GM12878 (cell line): ENCODE measurements at regions not wholly inside any gene's neighbourhood (a gene's known extent, or its start where the extent isn't known, plus 50 kb on each side); places are given as distances from the start of the nearest gene placed in this dataset.

Experiments used
- ATAC-seq: fragments of 200-7000 bp; cut with Tn5 transposase; 3 replicates; pipeline ENCODE4 v1.9.1; 2020; ENCODE audit warnings: mild to moderate bottlenecking, moderate library complexity
- BruUV-seq: library from RNA; stranded (reverse); fragments of 400-500 nt; replicated peaks from 2 replicates; lab custom pipeline; 2021; lab: Mats Ljungman, UMichigan
- CTCF ChIA-PET: fragments of 300-600 bp; sonication (Branson Sonifier 250); formaldehyde crosslinking; extraction: SDS; loops from one replicate; lab custom pipeline; 2021; ENCODE audit warnings: inconsistent platforms; lab: Yijun Ruan, JAX
- POLR2A ChIA-PET: fragments of 350-600 bp; formaldehyde crosslinking; extraction: SDS; loops from one replicate; lab custom pipeline; 2021; ENCODE audit warnings: inconsistent platforms; lab: Charles Lee
- RAD21 ChIA-PET: fragments of 300-600 bp; sonication (Branson Sonifier 250); formaldehyde crosslinking; loops from one replicate; lab custom pipeline; 2023; ENCODE audit warnings: antibody characterized with exemption; ENCODE audit not compliant: unreplicated experiment; lab: Charles Lee
- SMC1A ChIA-PET: fragments of 300-600 bp; sonication (Branson Sonifier 250); formaldehyde crosslinking; loops from one replicate; lab custom pipeline; 2023; ENCODE audit not compliant: unreplicated experiment, uncharacterized antibody; lab: Charles Lee
- DNase-seq: peaks from one replicate; pipeline ENCODE4 v3.0.0-alpha.2; 2011; ENCODE audit warnings: low read depth, low spot score
- FAIRE-seq: peaks from 3 replicates; lab custom pipeline; 2011; peaks lifted over from hg19 to GRCh38; lab: Jason Lieb, UNC
- H2AFZ ChIP-seq: 2 replicates; pipeline ENCODE4 v1.6.0; 2011; ENCODE audit warnings: low read depth, low read length, control low read depth; ENCODE audit not compliant: control insufficient read depth
- H3K27ac ChIP-seq: 2 replicates; pipeline ENCODE4 v1.5.1; 2011; ENCODE audit warnings: control low read depth; ENCODE audit not compliant: control insufficient read depth, insufficient read depth
- H3K27me3 ChIP-seq, 2 experiments: replicated peaks in 1 of 2; 2 replicates each; pipeline versions ENCODE4 v1.6.0 to v1.6.1; 2011; ENCODE audit warnings: low read length in 1 of 2; ENCODE audit not compliant: control insufficient read depth in 2 of 2, insufficient read depth in 2 of 2
- H3K36me3 ChIP-seq, 2 experiments: 2 replicates each; pipeline ENCODE4 v1.5.1; 2011; ENCODE audit warnings: low read length in 1 of 2; ENCODE audit not compliant: control insufficient read depth in 2 of 2, insufficient read depth in 2 of 2
- H3K4me1 ChIP-seq: 2 replicates; pipeline ENCODE4 v1.6.1; 2011; ENCODE audit warnings: mild to moderate bottlenecking, low read length, moderate library complexity, mixed read lengths; ENCODE audit not compliant: control insufficient read depth, insufficient read depth
- H3K4me2 ChIP-seq: 2 replicates; pipeline ENCODE4 v1.6.0; 2011; ENCODE audit warnings: control low read depth; ENCODE audit not compliant: control insufficient read depth, insufficient read depth
- H3K4me3 ChIP-seq: fragments of 200-600 bp; sonication (generic); 2 replicates; pipeline ENCODE4 v1.5.1; 2016
- H3K79me2 ChIP-seq: 2 replicates; pipeline ENCODE4 v1.6.0; 2011; ENCODE audit warnings: low read length; ENCODE audit not compliant: control insufficient read depth, insufficient read depth
- H3K9ac ChIP-seq: 2 replicates; pipeline ENCODE4 v1.8.0; 2011; ENCODE audit warnings: low read length, control low read depth, mixed read lengths; ENCODE audit not compliant: control insufficient read depth, insufficient read depth
- H3K9me3 ChIP-seq: replicated peaks from 3 replicates; pipeline ENCODE4 v1.5.1; 2011; ENCODE audit warnings: mild to moderate bottlenecking, low read length; ENCODE audit not compliant: control insufficient read depth, insufficient read depth
- H4K20me1 ChIP-seq: 2 replicates; pipeline ENCODE4 v1.6.0; 2011; ENCODE audit not compliant: control insufficient read depth, insufficient read depth
- ATF7 ChIP-seq: fragments of 450-650 bp; IDR thresholded peaks from 2 replicates; pipeline ENCODE4 v1.6.1; 2016; ENCODE audit warnings: low read depth, mild to moderate bottlenecking
- BMI1 ChIP-seq: fragments of 450-650 bp; IDR thresholded peaks from 2 replicates; pipeline ENCODE4 v1.6.1; 2016; ENCODE audit warnings: mild to moderate bottlenecking, moderate library complexity, borderline replicate concordance
- CBX3 ChIP-seq: fragments of 200-600 bp; sonication (generic); IDR thresholded peaks from 2 replicates; pipeline ENCODE4 v1.6.1; 2016; ENCODE audit warnings: low read depth, borderline replicate concordance
- CHD2 ChIP-seq: IDR thresholded peaks from 2 replicates; pipeline ENCODE4 v1.6.1; 2011; ENCODE audit warnings: low read depth, low read length, improper control_type of control experiment, borderline replicate concordance
- GABPA ChIP-seq: IDR thresholded peaks from 2 replicates; pipeline ENCODE4 v1.6.1; 2014; ENCODE audit warnings: antibody characterized with exemption, low read depth, mild to moderate bottlenecking, inconsistent platforms
- PKNOX1 ChIP-seq: fragments of 450-650 bp; IDR thresholded peaks from 2 replicates; pipeline ENCODE4 v1.6.1; 2016; ENCODE audit warnings: mild to moderate bottlenecking
- POU2F2 ChIP-seq: IDR thresholded peaks from 3 replicates; pipeline ENCODE4 v1.6.1; 2011; ENCODE audit warnings: low read depth, mild to moderate bottlenecking, low read length, borderline replicate concordance
- SKIL ChIP-seq: fragments of 450-650 bp; IDR thresholded peaks from 2 replicates; pipeline ENCODE4 v1.6.1; 2017; ENCODE audit warnings: mild to moderate bottlenecking, low read depth, inconsistent platforms; ENCODE audit not compliant: poor library complexity, severe bottlenecking
- ZNF207 ChIP-seq: fragments of 450-650 bp; IDR thresholded peaks from 2 replicates; pipeline ENCODE4 v1.6.1; 2014; ENCODE audit warnings: antibody characterized with exemption, mild to moderate bottlenecking, borderline replicate concordance
- WGBS: methylation state at CpG from one replicate; pipeline ENCODE4 v1.1.6; 2016; ENCODE audit warnings: low lambda C conversion rate; ENCODE audit not compliant: insufficient replicate concordance, insufficient coverage; ENCODE audit errors: missing lambda C conversion rate; 5-methylcytosine and 5-hydroxymethylcytosine counted together
- in situ Hi-C: fragments of 300-500 bp; cut with MboI; formaldehyde crosslinking; loops from 9 replicates; pipeline ENCODE4 v1.14.3; 2018; ENCODE audit warnings: mixed read lengths
- intact Hi-C: fragments of 100-400 bp; cut with micrococcal nuclease; formaldehyde crosslinking; loops from one replicate; pipeline ENCODE4 v1.14.2; 2022; ENCODE audit not compliant: unreplicated experiment

- ChIA-PET RAD21 (no interaction called here), SMC1A (no interaction called here), POLR2A (no interaction called here), CTCF (no interaction called here)
- Histone ChIP-seq H3K9me3 (no peaks in the 10 kb centered on the region), H3K9ac (no peak overlapping the region), H3K79me2 (no peaks in the 10 kb centered on the region), H3K27me3 (no peaks in the 10 kb centered on the region; a peak in 2 of 4 replicates), H3K4me2 (no peak overlapping the region), H3K27ac (no peak overlapping the region), H2AFZ (no peak overlapping the region), H3K36me3 (no peaks in the 10 kb centered on the region), H4K20me1 (no peaks in the 10 kb centered on the region), H3K4me1 (no peaks in the 10 kb centered on the region), H3K4me3 (no peak overlapping the region)
- no TSS peak for BruUV-seq
- TF ChIP-seq ZNF207 (no peak), BMI1 (no peak), GABPA (no peak)
- FAIRE-seq (no peak), ATAC-seq (no peak), DNase-seq (no peak)
- intact Hi-C loops (no loop called here), in situ Hi-C loops (no loop called here)
- WGBS: 27% methylated on average over 3 of the region's 3 CpGs
Observed at GRCh38 chr6:85130743-85131142, 319.1 kb upstream of the NT5E start.

GRCh38 chr6:85129881-85130280 is 320.0 kb upstream of the NT5E start:
- ATAC-seq (no peak), DNase-seq (no peak), FAIRE-seq (no peak)
- H3K27ac ChIP-seq: no peak overlapping the region
- in situ Hi-C loops: loop anchor here (10.0 kb wide), 1 partner anchor 705 kb away; no protein-coding TSS in a partner anchor
- H3K9ac ChIP-seq: no peak overlapping the region
- no peak for TF ChIP-seq POU2F2
- TF ChIP-seq SKIL: no peak
- no peak for TF ChIP-seq ATF7
- TF ChIP-seq CHD2: no peak
- TF ChIP-seq CBX3: no peak
- no peak for TF ChIP-seq PKNOX1
- H2AFZ ChIP-seq: no peak overlapping the region
- H4K20me1 ChIP-seq: no peaks in the 10 kb centered on the region
- intact Hi-C loops: loop anchor here (10.0 kb wide), 1 partner anchor 845 kb away; no protein-coding TSS in a partner anchor
- BruUV-seq: no TSS peak
- no peak overlapping the region for H3K4me2 ChIP-seq
- no peaks in the 10 kb centered on the region for H3K36me3 ChIP-seq
- no peaks in the 10 kb centered on the region for H3K4me1 ChIP-seq
- ChIA-PET POLR2A (no interaction called here), SMC1A (no interaction called here), RAD21 (no interaction called here), CTCF (interaction anchor here (0.9 kb wide), 1 partner anchor 707 kb away, joined by 6 read pairs; no protein-coding TSS in a partner anchor)
- no peak overlapping the region for H3K4me3 ChIP-seq
- H3K79me2 ChIP-seq: no peaks in the 10 kb centered on the region
- WGBS: 24% methylated on average over 5 of the region's 5 CpGs
- no peaks in the 10 kb centered on the region; a peak in 1 of 4 replicates for H3K27me3 ChIP-seq
- no peaks in the 10 kb centered on the region for H3K9me3 ChIP-seq
